Panc1 (cell line): ENCODE measurements at regions not wholly inside any gene's neighbourhood (a gene's known extent, or its start where the extent isn't known, plus 50 kb on each side); places are given as distances from the start of the nearest gene placed in this dataset.

Source experiments
- ATAC-seq: fragments of 200-7000 bp; cut with Tn5 transposase; 2 replicates; pipeline ENCODE4 v1.9.1; 2020; ENCODE audit warnings: mild to moderate bottlenecking, moderate library complexity
- BruUV-seq: library from RNA; stranded (reverse); fragments of 400-500 nt; replicated peaks from 2 replicates; lab custom pipeline; 2021; lab: Mats Ljungman, UMichigan
- CTCF ChIA-PET: fragments of 300-600 bp; sonication (Branson Sonifier 250); formaldehyde crosslinking; loops from one replicate; lab custom pipeline; 2022; ENCODE audit warnings: antibody characterized with exemption; lab: Charles Lee
- POLR2A ChIA-PET: fragments of 300-600 bp; sonication (Branson Sonifier 250); formaldehyde crosslinking; loops from one replicate; lab custom pipeline; 2022; ENCODE audit warnings: antibody characterized with exemption; lab: Charles Lee
- DNase-seq: peaks from one replicate; pipeline ENCODE4 v3.0.0-alpha.2; 2010; ENCODE audit warnings: low read depth, low spot score
- H3K27ac ChIP-seq: 2 replicates; pipeline ENCODE4 v1.5.1; 2011; ENCODE audit warnings: mild to moderate bottlenecking, low read length, inconsistent platforms
- H3K27me3 ChIP-seq: fragments of 200-500 bp; sonication (Bioruptor generic); 2 replicates; pipeline ENCODE4 v1.6.0; 2014; ENCODE audit warnings: low read length, inconsistent platforms; ENCODE audit not compliant: control insufficient read depth, insufficient read depth
- H3K36me3 ChIP-seq: fragments of 200-500 bp; sonication (Bioruptor generic); 2 replicates; pipeline ENCODE4 v1.5.1; 2014; ENCODE audit warnings: inconsistent platforms, mild to moderate bottlenecking, low read length, moderate library complexity; ENCODE audit not compliant: control insufficient read depth, insufficient read depth
- H3K4me1 ChIP-seq: 2 replicates; pipeline ENCODE4 v1.5.1; 2011; ENCODE audit warnings: inconsistent platforms, mild to moderate bottlenecking, low read length, moderate library complexity; ENCODE audit not compliant: control insufficient read depth, insufficient read depth
- H3K4me3 ChIP-seq, 2 experiments: 2 replicates each; pipeline ENCODE4 v1.5.1; 2011 to 2012; ENCODE audit warnings: low read depth in 2 of 2, low read length in 2 of 2, mild to moderate bottlenecking in 2 of 2, inconsistent platforms in 1 of 2, moderate library complexity in 1 of 2
- H3K9me3 ChIP-seq: fragments of 200-500 bp; sonication (Bioruptor generic); 2 replicates; pipeline ENCODE4 v1.5.1; 2014; ENCODE audit warnings: low read depth, mild to moderate bottlenecking, inconsistent platforms, low read length, moderate library complexity; ENCODE audit not compliant: control insufficient read depth, insufficient read depth
- POLR2AphosphoS5 ChIP-seq: IDR thresholded peaks from 2 replicates; pipeline ENCODE4 v1.6.1; 2012; ENCODE audit warnings: mild to moderate bottlenecking, low read depth, low read length, moderate library complexity
- SIN3A ChIP-seq: IDR thresholded peaks from 2 replicates; pipeline ENCODE4 v1.6.1; 2012; ENCODE audit warnings: low read depth, mild to moderate bottlenecking, low read length, moderate library complexity, borderline replicate concordance; ENCODE audit not compliant: insufficient read depth
- TCF7L2 ChIP-seq: IDR thresholded peaks from 2 replicates; pipeline ENCODE4 v1.6.1; 2011; ENCODE audit warnings: mild to moderate bottlenecking, low read depth, low read length, inconsistent platforms
- in situ Hi-C: cut with HindIII; loops from 2 replicates; pipeline ENCODE4 v1.10.0; 2016; ENCODE audit warnings: low sequenced_read_pairs, low pct_unique_long_range_greater_than_20kb
- intact Hi-C: fragments of 100-400 bp; cut with micrococcal nuclease; formaldehyde crosslinking; loops from one replicate; pipeline ENCODE4 v1.10.0; 2022; ENCODE audit not compliant: unreplicated experiment
- TF ChIP-seq, protein P1 (sequence below): fragments of 450-650 bp; IDR thresholded peaks from 2 replicates; pipeline ENCODE4 v1.5.1; 2017; ENCODE audit warnings: mild to moderate bottlenecking
- TF ChIP-seq, protein P2 (sequence below), 2 experiments: IDR thresholded peaks; 2 replicates each; pipeline ENCODE4 v1.6.1; 2011 to 2012; ENCODE audit warnings: low read depth in 2 of 2, control low read depth in 1 of 2, low read length in 1 of 2, mild to moderate bottlenecking in 1 of 2, moderate library complexity in 1 of 2; ENCODE audit not compliant: insufficient read depth in 1 of 2

GRCh38 chr11:23232652-23233051 lies 372.4 kb upstream of the CCDC179 start:
- TF ChIP-seq TCF7L2, result no peak
- no peak for TF ChIP-seq POLR2AphosphoS5
- TF ChIP-seq SIN3A, result no peak
- TF ChIP-seq, protein P1, sequence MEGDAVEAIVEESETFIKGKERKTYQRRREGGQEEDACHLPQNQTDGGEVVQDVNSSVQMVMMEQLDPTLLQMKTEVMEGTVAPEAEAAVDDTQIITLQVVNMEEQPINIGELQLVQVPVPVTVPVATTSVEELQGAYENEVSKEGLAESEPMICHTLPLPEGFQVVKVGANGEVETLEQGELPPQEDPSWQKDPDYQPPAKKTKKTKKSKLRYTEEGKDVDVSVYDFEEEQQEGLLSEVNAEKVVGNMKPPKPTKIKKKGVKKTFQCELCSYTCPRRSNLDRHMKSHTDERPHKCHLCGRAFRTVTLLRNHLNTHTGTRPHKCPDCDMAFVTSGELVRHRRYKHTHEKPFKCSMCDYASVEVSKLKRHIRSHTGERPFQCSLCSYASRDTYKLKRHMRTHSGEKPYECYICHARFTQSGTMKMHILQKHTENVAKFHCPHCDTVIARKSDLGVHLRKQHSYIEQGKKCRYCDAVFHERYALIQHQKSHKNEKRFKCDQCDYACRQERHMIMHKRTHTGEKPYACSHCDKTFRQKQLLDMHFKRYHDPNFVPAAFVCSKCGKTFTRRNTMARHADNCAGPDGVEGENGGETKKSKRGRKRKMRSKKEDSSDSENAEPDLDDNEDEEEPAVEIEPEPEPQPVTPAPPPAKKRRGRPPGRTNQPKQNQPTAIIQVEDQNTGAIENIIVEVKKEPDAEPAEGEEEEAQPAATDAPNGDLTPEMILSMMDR, result no peak
- TF ChIP-seq, protein P2, sequence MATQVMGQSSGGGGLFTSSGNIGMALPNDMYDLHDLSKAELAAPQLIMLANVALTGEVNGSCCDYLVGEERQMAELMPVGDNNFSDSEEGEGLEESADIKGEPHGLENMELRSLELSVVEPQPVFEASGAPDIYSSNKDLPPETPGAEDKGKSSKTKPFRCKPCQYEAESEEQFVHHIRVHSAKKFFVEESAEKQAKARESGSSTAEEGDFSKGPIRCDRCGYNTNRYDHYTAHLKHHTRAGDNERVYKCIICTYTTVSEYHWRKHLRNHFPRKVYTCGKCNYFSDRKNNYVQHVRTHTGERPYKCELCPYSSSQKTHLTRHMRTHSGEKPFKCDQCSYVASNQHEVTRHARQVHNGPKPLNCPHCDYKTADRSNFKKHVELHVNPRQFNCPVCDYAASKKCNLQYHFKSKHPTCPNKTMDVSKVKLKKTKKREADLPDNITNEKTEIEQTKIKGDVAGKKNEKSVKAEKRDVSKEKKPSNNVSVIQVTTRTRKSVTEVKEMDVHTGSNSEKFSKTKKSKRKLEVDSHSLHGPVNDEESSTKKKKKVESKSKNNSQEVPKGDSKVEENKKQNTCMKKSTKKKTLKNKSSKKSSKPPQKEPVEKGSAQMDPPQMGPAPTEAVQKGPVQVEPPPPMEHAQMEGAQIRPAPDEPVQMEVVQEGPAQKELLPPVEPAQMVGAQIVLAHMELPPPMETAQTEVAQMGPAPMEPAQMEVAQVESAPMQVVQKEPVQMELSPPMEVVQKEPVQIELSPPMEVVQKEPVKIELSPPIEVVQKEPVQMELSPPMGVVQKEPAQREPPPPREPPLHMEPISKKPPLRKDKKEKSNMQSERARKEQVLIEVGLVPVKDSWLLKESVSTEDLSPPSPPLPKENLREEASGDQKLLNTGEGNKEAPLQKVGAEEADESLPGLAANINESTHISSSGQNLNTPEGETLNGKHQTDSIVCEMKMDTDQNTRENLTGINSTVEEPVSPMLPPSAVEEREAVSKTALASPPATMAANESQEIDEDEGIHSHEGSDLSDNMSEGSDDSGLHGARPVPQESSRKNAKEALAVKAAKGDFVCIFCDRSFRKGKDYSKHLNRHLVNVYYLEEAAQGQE (IDR thresholded peaks at IDR 0.05; ENCODE audit: insufficient read depth in 1 of 2, low read depth in 2 of 2, low read length in 1 of 2), result no peak
- DNase-seq (no peak), ATAC-seq (no peak)
- BruUV-seq, result no TSS peak
- POLR2A ChIA-PET, result no interaction called here
- H3K4me3 ChIP-seq, result no peak overlapping the region
- H3K9me3 ChIP-seq, result no peaks in the 10 kb centered on the region
- intact Hi-C loops (no loop called here), in situ Hi-C loops (no loop called here)
- no peaks in the 10 kb centered on the region for H3K27me3 ChIP-seq
- CTCF ChIA-PET, result no interaction called here
- no peaks in the 10 kb centered on the region for H3K4me1 ChIP-seq
- H3K36me3 ChIP-seq, result no peaks in the 10 kb centered on the region
- no peak overlapping the region for H3K27ac ChIP-seq

- Histone ChIP-seq H3K4me1 (no peaks in the 10 kb centered on the region), H3K27me3 (no peaks in the 10 kb centered on the region), H3K27ac (no peak overlapping the region), H3K36me3 (no peaks in the 10 kb centered on the region), H3K4me3 (no peak overlapping the region), H3K9me3 (no peaks in the 10 kb centered on the region)
- ATAC-seq (no peak), DNase-seq (no peak)
- POLR2A ChIA-PET, result no interaction called here
- no peak for TF ChIP-seq SIN3A
- TF ChIP-seq, protein P2 (IDR thresholded peaks at IDR 0.05; ENCODE audit: insufficient read depth in 1 of 2, low read depth in 2 of 2, low read length in 1 of 2), result no peak
- BruUV-seq, result no TSS peak
- CTCF ChIA-PET, result no interaction called here
- in situ Hi-C loops, result no loop called here
- intact Hi-C loops, result no loop called here
Measured at GRCh38 chr11:23233075-23233474, 372.8 kb upstream of the CCDC179 start.
